GM18505 (cell line): ENCODE measurements at regions not wholly inside any gene's neighbourhood (a gene's known extent, or its start where the extent isn't known, plus 50 kb on each side); places are given as distances from the start of the nearest gene placed in this dataset.
"Not testable (repeated sequence)": the region's sequence is repeated elsewhere in the genome, so short reads cannot be mapped to it uniquely, and the experiment has no call there.

Experiments used
- ATAC-seq: cut with Tn5 transposase; IDR thresholded peaks from one replicate; pipeline ENCODE4 v1.9.1; 2021; ENCODE audit not compliant: unreplicated experiment
- POLR2A ChIP-seq: IDR thresholded peaks from 4 replicates; pipeline ENCODE4 v1.6.1; 2011; ENCODE audit warnings: borderline replicate concordance; ENCODE audit not compliant: insufficient read depth, insufficient read length; ENCODE audit errors: extremely low read depth

GRCh38 chr2:11877764-11878163 is 131.3 kb downstream of the LPIN1 start:
- no peak for TF ChIP-seq POLR2A
- ATAC-seq = no peak

- not testable (repeated sequence) for ATAC-seq
These were observed 138.8 kb downstream of the LPIN1 start for GRCh38 chr2:11885253-11885652.

DNA sequence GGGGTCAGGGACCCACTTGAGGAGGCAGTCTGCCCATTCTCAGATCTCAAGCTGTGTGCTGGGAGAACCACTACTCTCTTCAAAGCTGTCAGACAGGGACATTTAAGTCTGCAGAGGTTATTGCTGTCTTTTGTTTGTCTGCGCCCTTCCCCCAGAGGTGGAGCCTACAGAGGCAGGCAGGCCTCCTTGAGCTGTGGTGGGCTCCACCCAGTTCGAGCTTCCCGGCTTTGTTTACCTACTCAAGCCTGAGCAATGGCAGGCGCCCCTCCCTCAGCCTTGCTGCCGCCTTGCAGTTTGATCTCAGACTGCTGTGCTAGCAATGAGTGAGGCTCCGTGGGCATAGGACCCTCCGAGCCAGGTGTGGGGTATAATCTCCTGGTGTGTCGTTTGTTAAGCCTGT is 140.5 kb downstream of the LPIN1 start:
- ATAC-seq = not testable (repeated sequence)

- no peak for TF ChIP-seq POLR2A
- ATAC-seq = no peak
These were observed 142.8 kb downstream of the LPIN1 start for GRCh38 chr2:11889101-11889850.

- ATAC-seq = no peak
These were observed 143.4 kb downstream of the LPIN1 start for GRCh38 chr2:11889854-11890253.

DNA sequence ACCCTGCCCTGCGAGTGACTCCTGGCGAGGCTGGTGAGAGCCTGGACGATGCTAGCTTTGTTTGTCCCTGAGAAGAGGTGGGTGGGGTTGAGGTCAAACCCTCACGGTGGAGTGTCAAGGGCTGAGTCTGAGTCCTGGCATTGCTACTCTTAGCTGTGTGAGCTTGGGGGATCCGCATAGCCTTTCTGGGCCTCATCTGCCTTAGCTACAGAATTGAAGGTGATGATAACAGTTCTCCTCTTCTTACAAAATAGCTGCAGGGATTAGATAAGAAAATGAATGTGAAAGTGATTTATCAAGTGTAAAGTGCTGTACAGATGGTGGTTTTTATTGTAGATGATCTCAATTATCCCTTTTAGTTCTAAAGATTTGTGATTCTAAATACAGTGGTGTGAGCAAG is 144.6 kb downstream of the LPIN1 start:
- ATAC-seq = no peak

More at GRCh38 chr2:11889854-11890253, 143.4 kb downstream of the LPIN1 start:
- no peak for TF ChIP-seq POLR2A

GRCh38 chr2:11891671-11892440 is 145.4 kb downstream of the LPIN1 start:
- TF ChIP-seq POLR2A = no peak
- no peak for ATAC-seq

More for the DNA sequence above, 144.6 kb downstream of the LPIN1 start:
- no peak for TF ChIP-seq POLR2A

- TF ChIP-seq POLR2A = no peak
- ATAC-seq = no peak
These were observed 150.0 kb downstream of the LPIN1 start for GRCh38 chr2:11896386-11896785.

- no peak for ATAC-seq
- no peak for TF ChIP-seq POLR2A
These were observed 152.1 kb downstream of the LPIN1 start for GRCh38 chr2:11898576-11898975.

DNA sequence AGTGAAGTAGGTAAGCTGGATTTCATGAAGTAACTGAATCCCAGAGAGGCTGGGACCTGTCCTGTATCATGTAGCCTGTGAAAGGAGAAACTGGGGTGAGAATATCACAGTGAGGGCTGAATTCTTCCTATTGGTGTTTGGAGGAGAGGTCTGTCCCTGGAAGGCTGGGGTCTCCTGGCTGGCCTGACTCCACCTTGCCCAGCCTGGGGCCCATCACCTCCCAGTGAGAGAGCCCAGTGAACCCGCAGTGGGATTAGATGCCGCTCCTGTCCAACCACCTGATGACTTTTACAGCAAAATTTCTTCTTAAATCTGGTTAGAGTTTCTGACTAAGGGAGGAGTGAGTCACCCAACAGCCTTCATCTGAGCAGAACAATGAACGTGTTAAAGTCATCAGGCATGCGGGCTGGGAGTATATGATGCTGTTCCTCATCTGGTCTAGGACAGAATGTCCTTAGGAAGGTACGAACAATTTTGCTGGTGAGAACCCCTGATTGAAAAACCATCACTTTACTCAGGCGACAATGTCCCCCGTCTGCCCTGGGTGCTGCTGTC is 152.9 kb downstream of the LPIN1 start:
- TF ChIP-seq POLR2A = no peak
- no peak for ATAC-seq

GRCh38 chr2:11900891-11901290 is 154.5 kb downstream of the LPIN1 start:
- not testable (repeated sequence) for ATAC-seq

DNA sequence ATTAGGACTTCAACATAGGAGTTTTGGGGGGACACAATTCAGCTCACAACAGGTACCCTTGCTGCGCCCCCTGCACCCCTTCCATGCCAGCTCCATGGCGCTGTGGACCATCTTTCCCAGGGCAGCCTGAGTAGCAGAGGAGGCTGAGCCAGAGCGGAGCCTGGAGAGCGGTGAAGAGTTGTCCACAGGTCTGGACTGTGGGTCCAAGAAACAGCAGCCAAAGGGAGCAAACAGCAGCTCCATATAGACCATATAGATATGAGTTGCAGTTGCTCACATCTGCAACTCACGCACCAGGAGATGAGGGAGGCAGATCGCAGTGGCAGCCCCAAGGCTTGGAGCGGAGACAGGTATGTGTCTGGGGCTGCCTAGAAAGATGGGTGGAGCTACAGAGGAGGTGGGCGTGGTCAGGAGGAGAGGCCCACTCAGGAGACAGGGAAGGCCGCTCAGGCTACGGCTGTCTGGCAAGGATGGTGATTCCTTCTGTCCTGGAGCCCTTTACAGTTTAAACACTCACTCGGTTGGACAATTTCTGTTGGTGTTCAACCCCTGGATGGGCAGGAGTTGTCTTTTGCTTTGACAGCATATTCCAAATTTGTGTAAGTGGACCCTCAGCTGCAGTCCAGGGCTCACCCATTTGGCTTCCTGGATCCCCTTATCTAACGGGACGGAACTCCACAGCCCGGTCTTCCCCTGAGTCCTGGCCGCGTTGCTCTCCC is 155.1 kb downstream of the LPIN1 start:
- ATAC-seq = no peak
- TF ChIP-seq POLR2A = no peak

- TF ChIP-seq POLR2A = no peak
- no peak for ATAC-seq
These were observed 156.7 kb downstream of the LPIN1 start for GRCh38 chr2:11903085-11903606.
